ENCODE measurements at regions not wholly inside any gene's neighbourhood (a gene's known extent, or its start where the extent isn't known, plus 50 kb on each side); places are given as distances from the start of the nearest gene placed in this dataset.

- TF ChIP-seq PATZ1 (CRISPR knock-in tag; IDR thresholded peaks at IDR 0.05; ENCODE audit: borderline replicate concordance) (no peak), ZFP3 (CRISPR knock-in tag; IDR thresholded peaks at IDR 0.05) (no peak), ZNF70 (CRISPR knock-in tag; IDR thresholded peaks at IDR 0.05) (no peak), ARNTL (CRISPR knock-in tag; IDR thresholded peaks at IDR 0.05; ENCODE audit: borderline replicate concordance, low read depth) (no peak), RARB (CRISPR knock-in tag; IDR thresholded peaks at IDR 0.05) (no peak), OSR1 (CRISPR knock-in tag; IDR thresholded peaks at IDR 0.05) (no peak), GLIS3 (CRISPR knock-in tag; IDR thresholded peaks at IDR 0.05) (no peak), BACH2 (CRISPR knock-in tag; IDR thresholded peaks at IDR 0.05; ENCODE audit: borderline replicate concordance) (no peak), TSHZ2 (CRISPR knock-in tag; IDR thresholded peaks at IDR 0.05) (no peak)
Measured at GRCh38 chr9:106449336-106449927, 413.5 kb upstream of the ZNF462 start (continued).

- no peak for ATAC-seq
- TF ChIP-seq CSRNP3 (CRISPR knock-in tag; IDR thresholded peaks at IDR 0.05): no peak
- TF ChIP-seq CREB5 (CRISPR knock-in tag; IDR thresholded peaks at IDR 0.05; ENCODE audit: low read depth): no peak
- TF ChIP-seq ZFP30 (CRISPR knock-in tag; IDR thresholded peaks at IDR 0.05): no peak
- no peak for TF ChIP-seq BACH2 (CRISPR knock-in tag; IDR thresholded peaks at IDR 0.05; ENCODE audit: borderline replicate concordance)
- no peak for TF ChIP-seq ARNTL (CRISPR knock-in tag; IDR thresholded peaks at IDR 0.05; ENCODE audit: borderline replicate concordance, low read depth)
- no peak for TF ChIP-seq ISL1 (CRISPR knock-in tag; IDR thresholded peaks at IDR 0.05)
- no peak for TF ChIP-seq ZNF70 (CRISPR knock-in tag; IDR thresholded peaks at IDR 0.05)
- no peak for TF ChIP-seq ZNF565 (CRISPR knock-in tag; conservative IDR thresholded peaks at IDR 0.05; ENCODE audit: low read depth)
- no peak for TF ChIP-seq ZNF8 (CRISPR knock-in tag; IDR thresholded peaks at IDR 0.05)
- no peak for TF ChIP-seq CSDC2 (CRISPR knock-in tag; IDR thresholded peaks at IDR 0.05)
- no peak for TF ChIP-seq PPARA (CRISPR knock-in tag; IDR thresholded peaks at IDR 0.05; ENCODE audit: borderline replicate concordance)
- no peak for TF ChIP-seq ZFP3 (CRISPR knock-in tag; IDR thresholded peaks at IDR 0.05)
- no peak for TF ChIP-seq TSHZ2 (CRISPR knock-in tag; IDR thresholded peaks at IDR 0.05)
- no peak for TF ChIP-seq OSR1 (CRISPR knock-in tag; IDR thresholded peaks at IDR 0.05)
- no peak for TF ChIP-seq TCF4 (CRISPR knock-in tag; IDR thresholded peaks at IDR 0.05; ENCODE audit: borderline replicate concordance)
- no peak for TF ChIP-seq GLIS3 (CRISPR knock-in tag; IDR thresholded peaks at IDR 0.05)
- TF ChIP-seq RARB (CRISPR knock-in tag; IDR thresholded peaks at IDR 0.05): no peak
- TF ChIP-seq TOX (CRISPR knock-in tag; IDR thresholded peaks at IDR 0.05; ENCODE audit: borderline replicate concordance): no peak
Measured at GRCh38 chr9:106450549-106450948, 412.4 kb upstream of the ZNF462 start.

- TF ChIP-seq ZC3H10 (CRISPR knock-in tag; IDR thresholded peaks at IDR 0.05): no peak
- no peak for TF ChIP-seq CSRNP3 (CRISPR knock-in tag; IDR thresholded peaks at IDR 0.05)
- TF ChIP-seq CSDC2 (CRISPR knock-in tag; IDR thresholded peaks at IDR 0.05): no peak
- no peak for TF ChIP-seq PPARA (CRISPR knock-in tag; IDR thresholded peaks at IDR 0.05; ENCODE audit: borderline replicate concordance)
- no peak for TF ChIP-seq OSR1 (CRISPR knock-in tag; IDR thresholded peaks at IDR 0.05)
- TF ChIP-seq GLIS3 (CRISPR knock-in tag; IDR thresholded peaks at IDR 0.05): no peak
- TF ChIP-seq TOX (CRISPR knock-in tag; IDR thresholded peaks at IDR 0.05; ENCODE audit: borderline replicate concordance): no peak
- TF ChIP-seq ZFP30 (CRISPR knock-in tag; IDR thresholded peaks at IDR 0.05): no peak
- no peak for ATAC-seq
Measured at GRCh38 chr9:106451223-106451622, 411.7 kb upstream of the ZNF462 start.
